ENCODE measurements at regions not wholly inside any gene's neighbourhood (a gene's known extent, or its start where the extent isn't known, plus 50 kb on each side); places are given as distances from the start of the nearest gene placed in this dataset.

DNA sequence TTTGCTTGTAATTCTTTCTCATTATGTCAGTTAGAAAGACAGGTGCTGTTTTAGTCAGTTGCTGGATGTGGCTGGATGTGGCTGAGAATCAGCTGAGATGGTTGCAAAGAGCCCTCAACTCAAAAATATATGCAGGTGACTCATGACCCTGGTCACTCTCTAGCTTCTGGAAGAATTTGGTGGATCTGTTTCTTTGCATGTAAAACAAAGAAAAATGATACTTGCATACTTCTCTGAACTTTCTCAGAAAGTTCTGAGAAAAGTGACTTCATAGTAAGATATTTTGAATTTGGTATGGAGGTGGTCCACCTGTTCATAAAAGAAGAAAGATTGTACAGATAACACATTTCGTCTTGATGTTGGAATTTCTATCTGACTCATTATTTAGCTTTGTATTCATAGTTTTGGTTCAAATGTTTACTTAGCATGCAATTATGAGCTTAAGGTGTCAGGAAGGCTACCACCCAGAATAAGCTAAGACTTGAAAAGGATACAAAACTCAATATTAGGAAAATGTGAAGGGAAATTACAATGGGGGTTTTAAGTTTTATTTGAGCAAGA is 163.2 kb upstream of the OLIG3 start:
- TF ChIP-seq, protein P1, sequence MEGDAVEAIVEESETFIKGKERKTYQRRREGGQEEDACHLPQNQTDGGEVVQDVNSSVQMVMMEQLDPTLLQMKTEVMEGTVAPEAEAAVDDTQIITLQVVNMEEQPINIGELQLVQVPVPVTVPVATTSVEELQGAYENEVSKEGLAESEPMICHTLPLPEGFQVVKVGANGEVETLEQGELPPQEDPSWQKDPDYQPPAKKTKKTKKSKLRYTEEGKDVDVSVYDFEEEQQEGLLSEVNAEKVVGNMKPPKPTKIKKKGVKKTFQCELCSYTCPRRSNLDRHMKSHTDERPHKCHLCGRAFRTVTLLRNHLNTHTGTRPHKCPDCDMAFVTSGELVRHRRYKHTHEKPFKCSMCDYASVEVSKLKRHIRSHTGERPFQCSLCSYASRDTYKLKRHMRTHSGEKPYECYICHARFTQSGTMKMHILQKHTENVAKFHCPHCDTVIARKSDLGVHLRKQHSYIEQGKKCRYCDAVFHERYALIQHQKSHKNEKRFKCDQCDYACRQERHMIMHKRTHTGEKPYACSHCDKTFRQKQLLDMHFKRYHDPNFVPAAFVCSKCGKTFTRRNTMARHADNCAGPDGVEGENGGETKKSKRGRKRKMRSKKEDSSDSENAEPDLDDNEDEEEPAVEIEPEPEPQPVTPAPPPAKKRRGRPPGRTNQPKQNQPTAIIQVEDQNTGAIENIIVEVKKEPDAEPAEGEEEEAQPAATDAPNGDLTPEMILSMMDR (IDR thresholded peaks at IDR 0.05), result no peak
- no peak for TF ChIP-seq POLR2A (IDR thresholded peaks at IDR 0.05)
- no peak for TF ChIP-seq POLR2AphosphoS5 (IDR thresholded peaks at IDR 0.05)
- TF ChIP-seq EP300 (IDR thresholded peaks at IDR 0.05), result no peak
